HCT116 (cell line): ENCODE measurements at regions not wholly inside any gene's neighbourhood (a gene's known extent, or its start where the extent isn't known, plus 50 kb on each side); places are given as distances from the start of the nearest gene placed in this dataset.

Experiments used
- POLR2A ChIP-seq: IDR thresholded peaks from 2 replicates; pipeline ENCODE4 v1.7.0; 2011; ENCODE audit warnings: borderline replicate concordance; ENCODE audit not compliant: insufficient read depth, insufficient read length; ENCODE audit errors: extremely low read depth
- SRF ChIP-seq: IDR thresholded peaks from 2 replicates; pipeline ENCODE4 v1.6.1; 2012; ENCODE audit warnings: low read depth
- YY1 ChIP-seq: IDR thresholded peaks from 2 replicates; pipeline ENCODE4 v1.6.1; 2011; ENCODE audit warnings: low read length, low read depth, moderate library complexity, mild to moderate bottlenecking; ENCODE audit not compliant: insufficient replicate concordance; ENCODE audit errors: extremely low read depth

GRCh38 chr5:118544887-118545449 lies 443.4 kb downstream of the DTWD2 start:
- TF ChIP-seq SRF: no peak
- no peak for TF ChIP-seq YY1
- TF ChIP-seq POLR2A: no peak
